Lower lobe of right lung (tissue), 2 donors: ENCODE measurements at regions not wholly inside any gene's neighbourhood (a gene's known extent, or its start where the extent isn't known, plus 50 kb on each side); places are given as distances from the start of the nearest gene placed in this dataset.
"Not testable (repeated sequence)": the region's sequence is repeated elsewhere in the genome, so short reads cannot be mapped to it uniquely, and the experiment has no call there.

Experiments
- ATAC-seq, 2 donors: fragments of 200-7000 bp; cut with Tn5 transposase; one replicate each; pipeline ENCODE4 v1.9.1; 2020 to 2022; ENCODE audit warnings: mild to moderate bottlenecking in 2 of 2, moderate library complexity in 2 of 2
- DNase-seq: peaks from one replicate; pipeline ENCODE4 v3.0.0-alpha.2; 2020
- H3K27ac ChIP-seq: fragments of 200-600 bp; one replicate; pipeline ENCODE4 v1.8.0; 2022
- H3K27me3 ChIP-seq: fragments of 200-600 bp; one replicate; pipeline ENCODE4 v1.8.0; 2022; ENCODE audit warnings: low read depth
- H3K36me3 ChIP-seq: fragments of 200-600 bp; one replicate; pipeline ENCODE4 v1.8.0; 2022; ENCODE audit warnings: mild to moderate bottlenecking
- H3K4me1 ChIP-seq: fragments of 200-600 bp; one replicate; pipeline ENCODE4 v1.8.0; 2022
- H3K4me3 ChIP-seq: fragments of 200-600 bp; one replicate; pipeline ENCODE4 v1.8.0; 2022; ENCODE audit warnings: mild to moderate bottlenecking
- H3K9me3 ChIP-seq: fragments of 200-600 bp; one replicate; pipeline ENCODE4 v1.8.0; 2022
- intact Hi-C: fragments of 100-400 bp; cut with DNase I; formaldehyde crosslinking; loops from one replicate; pipeline ENCODE4 v1.11.0; 2022
- TF ChIP-seq, protein P1 (sequence below): fragments of 200-600 bp; IDR thresholded peaks from one replicate; pipeline ENCODE4 v1.8.0; 2022; ENCODE audit warnings: antibody characterized with exemption, mild to moderate bottlenecking
- donor health status: DM: no; HTN: yes; CAD: no; lungs with severe emphysema.

GRCh38 chr7:56697058-56697457 lies 435.2 kb downstream of the ZNF479 start:
- ATAC-seq, H3K27me3 ChIP-seq, H3K4me1 ChIP-seq, H3K27ac ChIP-seq, intact Hi-C loops, DNase-seq, H3K4me3 ChIP-seq, H3K36me3 ChIP-seq: not testable (repeated sequence)
- H3K9me3 ChIP-seq: peaks cover 22% of the 10 kb centered on the region

- intact Hi-C loops: no loop called here
- H3K4me3 ChIP-seq: no peak overlapping the region
- peaks cover 58% of the 10 kb centered on the region for H3K9me3 ChIP-seq
These were observed 445.9 kb downstream of the ZNF479 start for GRCh38 chr7:56686276-56686859.

DNA sequence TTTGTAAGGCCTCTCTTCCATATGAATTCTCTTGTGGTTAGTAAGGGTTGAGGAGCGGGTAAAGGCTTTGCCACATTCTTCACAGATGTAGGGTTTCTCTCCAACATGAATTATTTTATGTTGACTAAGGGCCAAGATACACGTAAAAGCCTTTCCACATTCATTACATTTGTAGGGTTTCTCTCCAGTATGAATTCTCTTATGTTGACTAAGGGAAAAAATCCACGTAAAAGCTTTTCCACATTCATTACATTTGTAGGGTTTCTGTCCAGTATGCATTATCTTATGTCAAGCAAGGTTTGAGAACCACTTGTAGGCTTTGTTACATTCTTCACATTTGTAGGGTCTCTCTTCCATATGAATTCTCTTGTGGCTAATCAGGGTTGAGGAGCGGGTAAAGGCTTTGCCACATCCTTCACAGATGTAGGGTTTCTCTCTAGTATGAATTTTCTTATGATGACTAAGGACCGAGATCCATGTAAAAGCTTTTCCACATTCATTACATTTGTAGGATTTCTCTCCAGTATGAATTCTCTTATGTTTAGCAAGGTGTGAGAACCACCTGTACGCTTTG lies 493.0 kb downstream of the ZNF479 start:
- H3K27me3 ChIP-seq: no peaks in the 10 kb centered on the region
- DNase-seq (no peak), ATAC-seq (no peak)
- no peak overlapping the region for H3K4me3 ChIP-seq
- H3K36me3 ChIP-seq: no peaks in the 10 kb centered on the region
- H3K27ac ChIP-seq: no peak overlapping the region
- no peaks in the 10 kb centered on the region for H3K4me1 ChIP-seq
- H3K9me3 ChIP-seq: peaks cover 67% of the 10 kb centered on the region
- intact Hi-C loops: no loop called here
- TF ChIP-seq, protein P1, sequence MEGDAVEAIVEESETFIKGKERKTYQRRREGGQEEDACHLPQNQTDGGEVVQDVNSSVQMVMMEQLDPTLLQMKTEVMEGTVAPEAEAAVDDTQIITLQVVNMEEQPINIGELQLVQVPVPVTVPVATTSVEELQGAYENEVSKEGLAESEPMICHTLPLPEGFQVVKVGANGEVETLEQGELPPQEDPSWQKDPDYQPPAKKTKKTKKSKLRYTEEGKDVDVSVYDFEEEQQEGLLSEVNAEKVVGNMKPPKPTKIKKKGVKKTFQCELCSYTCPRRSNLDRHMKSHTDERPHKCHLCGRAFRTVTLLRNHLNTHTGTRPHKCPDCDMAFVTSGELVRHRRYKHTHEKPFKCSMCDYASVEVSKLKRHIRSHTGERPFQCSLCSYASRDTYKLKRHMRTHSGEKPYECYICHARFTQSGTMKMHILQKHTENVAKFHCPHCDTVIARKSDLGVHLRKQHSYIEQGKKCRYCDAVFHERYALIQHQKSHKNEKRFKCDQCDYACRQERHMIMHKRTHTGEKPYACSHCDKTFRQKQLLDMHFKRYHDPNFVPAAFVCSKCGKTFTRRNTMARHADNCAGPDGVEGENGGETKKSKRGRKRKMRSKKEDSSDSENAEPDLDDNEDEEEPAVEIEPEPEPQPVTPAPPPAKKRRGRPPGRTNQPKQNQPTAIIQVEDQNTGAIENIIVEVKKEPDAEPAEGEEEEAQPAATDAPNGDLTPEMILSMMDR: no peak

More at GRCh38 chr7:56686276-56686859, 445.9 kb downstream of the ZNF479 start:
- TF ChIP-seq, protein P1: no peak
- no peaks in the 10 kb centered on the region for H3K36me3 ChIP-seq
- no peaks in the 10 kb centered on the region for H3K27me3 ChIP-seq
- no peaks in the 10 kb centered on the region for H3K4me1 ChIP-seq
- no peak for DNase-seq
- H3K27ac ChIP-seq: no peak overlapping the region
- no peak for ATAC-seq

- Histone ChIP-seq H3K4me1 (no peaks in the 10 kb centered on the region), H3K27ac (no peak overlapping the region), H3K27me3 (no peaks in the 10 kb centered on the region), H3K9me3 (peaks cover under 1% of the 10 kb centered on the region), H3K36me3 (no peaks in the 10 kb centered on the region), H3K4me3 (no peak overlapping the region)
- ATAC-seq (no peak), DNase-seq (no peak)
- intact Hi-C loops: no loop called here
- TF ChIP-seq, protein P1: no peak
These were observed 493.7 kb upstream of the NUPR2 start for GRCh38 chr7:56609852-56610355.

GRCh38 chr7:56605146-56605545 lies 488.9 kb upstream of the NUPR2 start:
- Histone ChIP-seq H3K4me3 (no peak overlapping the region), H3K36me3 (no peaks in the 10 kb centered on the region), H3K27me3 (no peaks in the 10 kb centered on the region), H3K9me3 (peaks cover 9% of the 10 kb centered on the region), H3K27ac (no peak overlapping the region), H3K4me1 (no peaks in the 10 kb centered on the region)
- TF ChIP-seq, protein P1: no peak
- ATAC-seq (no peak), DNase-seq (no peak)
- intact Hi-C loops: no loop called here

DNA sequence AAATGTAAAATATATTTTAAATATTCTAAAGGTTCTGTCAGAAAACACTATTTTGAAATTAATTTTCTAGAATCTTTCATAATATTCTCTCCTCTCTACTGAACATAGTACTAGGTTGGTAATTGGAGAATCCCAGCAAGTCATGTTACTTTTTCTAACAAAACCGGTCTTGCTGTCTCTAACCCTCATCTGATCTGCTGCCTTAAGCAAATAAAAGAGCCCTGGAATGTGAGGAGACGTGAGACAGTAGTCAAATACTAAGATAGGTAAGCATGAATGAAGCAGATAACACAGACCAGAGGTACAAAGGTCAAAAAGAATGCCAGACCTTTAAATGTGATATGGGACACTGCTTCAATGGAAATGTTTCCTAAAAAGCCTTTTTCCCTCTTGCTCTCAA lies 462.4 kb upstream of the NUPR2 start:
- Histone ChIP-seq H3K4me1 (no peaks in the 10 kb centered on the region), H3K9me3 (peaks cover 10% of the 10 kb centered on the region), H3K27me3 (no peaks in the 10 kb centered on the region), H3K36me3 (no peaks in the 10 kb centered on the region), H3K4me3 (no peak overlapping the region), H3K27ac (no peak overlapping the region)
- TF ChIP-seq, protein P1: no peak
- DNase-seq (no peak), ATAC-seq (no peak)
- intact Hi-C loops: no loop called here
